ENCODE measurements at regions not wholly inside any gene's neighbourhood (a gene's known extent, or its start where the extent isn't known, plus 50 kb on each side); places are given as distances from the start of the nearest gene placed in this dataset.

DNA sequence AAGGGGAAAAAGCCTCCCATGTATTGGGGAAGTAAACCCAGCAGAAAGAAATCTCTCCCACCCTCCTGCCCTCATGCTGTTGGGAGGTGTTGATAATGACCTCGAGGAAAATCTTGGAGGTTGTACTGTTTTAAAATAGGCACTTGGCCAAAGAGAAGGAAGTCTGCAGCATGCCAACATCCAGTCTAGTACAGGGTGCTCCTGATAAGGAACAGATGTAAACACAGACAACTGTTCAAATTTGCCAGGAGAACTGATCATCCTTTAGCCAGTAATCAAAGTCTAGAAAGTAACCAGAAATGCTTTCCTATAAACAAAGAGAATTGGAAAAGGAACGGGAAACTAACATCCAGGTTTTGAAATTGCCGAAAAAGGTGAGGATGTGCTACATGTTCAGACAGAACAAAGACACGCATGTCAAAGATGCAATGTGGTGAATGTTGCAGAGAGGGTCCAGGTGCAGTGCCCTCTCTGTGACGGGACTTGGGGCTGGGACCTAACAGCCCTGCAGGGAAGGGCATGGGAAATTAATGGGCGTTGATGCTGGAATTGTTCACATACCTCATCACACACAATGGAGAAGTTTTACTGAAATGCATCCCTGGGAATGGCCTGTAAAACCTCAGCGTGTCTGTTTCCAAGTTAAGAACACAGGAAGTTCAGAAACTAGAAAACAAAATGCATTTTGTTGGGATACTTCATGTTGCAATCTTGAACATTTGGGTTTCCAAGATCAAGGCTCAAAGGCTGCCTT, 125.7 kb upstream of the RND3 start:
- DNase-seq = no peak

DNA sequence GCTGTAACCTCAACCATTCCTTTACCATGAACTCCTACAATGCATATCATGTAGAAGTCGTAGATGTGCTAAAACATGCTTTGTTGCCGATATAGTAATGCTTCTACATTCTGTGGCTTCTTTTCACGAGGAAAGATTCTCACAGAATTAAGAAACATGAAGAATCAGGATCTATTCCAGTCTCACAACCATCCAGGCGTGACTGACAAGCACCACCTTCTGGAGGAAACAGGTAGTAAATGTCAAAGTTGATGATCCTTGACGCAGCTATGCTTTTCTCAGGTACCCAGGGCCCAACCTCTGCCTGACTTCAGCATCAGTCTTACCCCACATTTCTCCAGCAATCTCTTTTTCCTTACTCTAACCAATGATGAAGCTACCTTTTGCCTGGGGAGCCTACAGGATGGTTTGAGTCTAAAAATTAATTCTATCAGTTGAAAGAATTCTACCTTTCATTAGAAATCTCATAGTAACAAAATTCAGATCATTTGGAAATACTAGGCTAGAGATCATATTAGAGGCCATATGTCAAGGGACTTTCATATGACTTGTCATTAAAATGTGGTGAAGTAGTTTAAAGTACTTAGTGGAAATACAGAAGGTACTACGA, 123.3 kb upstream of the RND3 start:
- no peak for DNase-seq

DNA sequence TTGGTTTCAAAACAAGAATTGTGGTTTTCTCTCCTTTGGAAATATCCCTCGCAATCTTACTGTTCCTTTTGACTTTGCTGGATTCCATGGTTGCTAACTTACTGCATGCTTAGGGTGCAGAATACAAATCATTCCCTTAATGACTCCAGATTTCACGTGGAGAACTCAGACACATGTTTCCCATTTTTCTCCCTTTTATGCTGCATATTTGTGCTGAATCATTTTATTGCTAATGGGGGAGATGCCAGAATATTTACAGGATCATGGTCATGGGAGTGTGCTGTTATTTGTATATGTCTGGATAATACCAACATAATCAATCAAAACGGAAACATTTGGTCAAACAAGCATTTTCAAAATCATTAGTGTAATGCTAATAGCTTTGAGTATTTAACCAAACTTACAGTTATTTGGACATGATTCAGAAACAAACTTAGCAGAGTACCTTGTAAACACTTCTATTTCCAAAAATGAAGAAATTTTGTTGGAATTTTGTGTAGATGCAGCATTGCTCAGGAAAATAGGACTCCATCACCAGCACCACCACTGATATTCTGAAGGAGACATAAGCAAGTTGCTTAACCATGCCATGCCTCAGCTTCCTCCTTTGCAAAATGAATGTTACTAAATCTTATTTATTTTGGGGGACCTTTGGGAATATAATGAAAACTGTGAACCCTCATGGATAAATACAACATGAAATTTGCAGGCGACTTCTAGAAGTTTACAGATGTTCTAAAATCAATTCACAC, 122.5 kb upstream of the RND3 start:
- no peak for DNase-seq

DNA sequence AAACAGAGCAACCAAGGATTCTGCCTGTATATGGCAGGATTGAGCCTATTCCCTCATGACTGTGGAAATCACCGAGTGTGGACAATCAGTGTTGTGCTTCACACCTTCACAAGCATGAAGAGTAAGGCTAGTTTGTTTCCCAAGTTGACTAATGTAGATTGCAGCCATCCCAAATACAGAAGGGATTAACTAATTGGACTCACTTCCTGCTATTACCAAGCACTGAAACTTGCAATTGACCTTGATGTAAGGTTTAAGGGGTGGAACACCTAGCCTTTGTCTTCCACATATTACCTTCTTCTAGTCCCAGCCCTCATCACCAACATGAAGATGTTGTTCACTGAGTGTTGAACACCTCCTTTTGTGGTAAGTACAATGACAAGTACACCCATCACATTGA, 120.9 kb upstream of the RND3 start:
- DNase-seq = no peak

DNA sequence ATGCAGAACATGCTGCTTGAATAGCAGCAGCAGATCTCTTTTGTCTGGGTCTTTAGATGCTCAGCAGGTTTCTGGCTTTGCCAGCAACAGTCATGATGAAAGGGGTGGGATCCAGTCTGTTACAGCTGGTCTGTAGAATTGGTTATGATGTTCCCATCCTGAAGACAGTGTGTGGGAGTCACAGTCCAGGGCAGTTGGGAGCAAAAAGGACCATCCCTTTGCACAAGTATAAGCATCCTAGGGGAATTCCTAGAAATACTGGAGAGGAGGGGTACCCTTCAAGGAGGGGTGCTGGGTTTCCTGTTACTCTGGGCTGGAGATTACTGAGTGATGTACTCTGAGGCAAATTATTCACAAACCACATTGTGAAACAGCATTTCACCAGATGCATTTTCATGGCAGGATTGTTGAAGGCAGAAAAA, 119.9 kb upstream of the RND3 start:
- DNase-seq = no peak

DNA sequence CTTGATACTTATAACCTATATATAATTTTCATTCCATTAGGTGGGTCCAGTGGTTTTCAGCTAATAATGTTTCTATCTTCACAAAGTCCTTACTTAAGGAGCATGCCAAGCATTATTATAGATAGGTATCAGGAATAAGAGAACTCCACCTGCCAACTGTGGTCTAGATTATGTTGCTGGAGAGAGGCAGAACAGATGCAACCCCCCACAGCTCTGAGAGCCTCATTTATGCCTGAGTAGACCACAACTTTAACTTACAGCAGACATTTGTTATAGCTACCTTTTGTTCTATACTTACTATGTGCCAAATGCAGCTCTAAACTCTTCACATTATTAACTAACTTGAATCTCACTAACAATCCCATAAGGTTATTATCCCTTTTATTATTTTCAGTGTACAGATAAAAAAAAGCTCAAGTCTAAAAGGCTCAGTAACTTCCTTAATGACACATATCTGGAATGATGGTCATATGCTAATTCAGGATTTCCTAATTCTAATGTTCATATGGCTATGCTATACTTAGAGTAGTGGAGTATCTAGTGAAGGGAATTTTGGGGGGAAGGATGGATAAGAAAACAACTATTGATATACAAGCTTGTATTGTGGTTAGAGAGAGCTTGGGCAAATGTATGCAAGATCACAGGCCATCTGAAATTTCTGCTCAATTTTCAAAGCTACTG, 119.1 kb upstream of the RND3 start:
- no peak for DNase-seq

DNA sequence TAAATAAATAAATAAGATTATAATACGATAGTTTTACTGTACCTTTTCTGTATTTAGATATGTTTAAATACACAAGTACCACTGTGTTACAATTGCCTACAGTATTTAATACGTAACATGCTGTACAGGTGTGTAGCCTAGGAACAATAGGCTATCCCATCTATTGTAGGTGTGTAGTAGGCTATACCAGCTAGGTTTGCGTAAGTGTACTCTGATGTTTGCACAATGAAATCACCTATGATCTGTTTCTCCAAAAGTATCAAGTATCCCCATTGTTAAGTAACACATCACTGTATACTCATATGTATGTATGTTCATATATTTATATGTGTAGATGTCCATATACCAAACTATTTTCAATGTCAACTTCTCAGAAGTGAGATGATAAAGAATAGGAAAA, 118.2 kb upstream of the RND3 start:
- no peak for DNase-seq

DNA sequence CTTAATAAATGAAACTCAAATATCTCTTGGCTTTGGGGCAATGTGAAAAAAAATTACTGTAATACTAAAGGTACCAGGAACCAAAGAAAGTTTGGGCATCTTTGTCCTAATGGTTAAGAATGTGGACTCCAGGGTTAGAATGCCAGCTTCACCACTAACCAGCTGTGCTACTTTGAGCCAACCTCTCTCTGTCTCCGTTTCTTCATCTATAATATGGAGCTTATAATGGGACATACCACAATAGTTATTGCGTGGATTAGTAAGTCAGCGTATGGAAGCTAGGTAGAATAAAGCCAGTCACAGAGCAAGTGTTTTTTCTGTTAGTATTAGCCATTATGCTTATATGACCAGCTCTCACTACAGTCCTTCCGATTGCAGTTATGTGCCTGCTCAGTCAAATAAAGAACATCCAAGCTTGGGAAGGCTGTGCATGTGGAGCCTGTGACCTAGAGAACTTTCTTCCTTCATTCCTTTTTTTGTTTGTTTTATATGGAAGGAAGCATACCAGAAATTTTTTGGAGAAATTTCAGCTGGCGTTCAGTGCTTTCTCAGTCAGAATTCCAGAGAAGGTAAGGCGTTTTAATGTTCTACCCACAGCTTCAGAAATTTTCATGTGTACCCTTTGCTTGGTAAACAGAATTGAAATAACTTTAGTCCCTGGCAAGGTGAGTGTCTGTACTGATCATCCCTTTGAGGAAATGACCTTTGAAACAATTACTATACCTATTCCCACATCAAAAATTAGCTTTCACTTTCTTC, 114.0 kb upstream of the RND3 start:
- no peak for DNase-seq

DNA sequence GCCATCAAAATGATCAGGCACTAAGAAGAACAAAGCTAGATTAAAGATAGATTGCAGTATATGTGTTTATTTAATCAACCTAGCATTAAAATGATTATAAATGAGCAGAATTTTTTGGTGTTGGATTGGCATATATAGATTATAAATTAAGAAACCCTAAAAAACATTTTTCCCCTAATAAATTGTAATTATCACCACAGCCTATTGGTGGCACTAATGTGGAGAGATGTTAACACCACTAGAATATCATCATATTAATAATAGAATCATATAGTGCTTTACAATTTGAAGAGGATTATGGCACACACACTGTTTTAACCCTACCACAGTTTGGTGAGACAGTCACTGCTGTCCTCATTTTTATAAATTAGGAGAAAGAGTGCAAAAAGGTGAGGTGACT, 112.4 kb upstream of the RND3 start:
- DNase-seq = no peak

DNA sequence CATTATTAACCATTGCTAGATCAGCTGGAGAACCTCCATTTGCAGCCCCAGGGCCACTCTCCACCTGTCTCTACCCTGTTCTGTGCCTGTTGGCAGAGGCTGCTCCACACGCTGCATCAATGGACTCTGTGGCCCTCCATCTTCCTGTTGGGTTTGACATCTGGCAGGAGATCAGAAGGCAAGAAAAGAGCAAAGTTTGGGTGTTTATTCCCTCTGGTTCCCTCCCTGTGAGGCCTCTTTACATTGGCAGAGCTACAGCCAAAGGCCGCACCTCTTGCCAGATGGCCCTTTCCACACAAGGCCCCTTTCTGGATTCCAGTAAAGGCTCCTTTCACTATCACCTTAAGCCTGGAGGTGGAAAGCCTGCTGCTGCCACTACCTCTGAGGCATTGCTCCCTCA, 110.9 kb upstream of the RND3 start:
- DNase-seq = no peak

DNA sequence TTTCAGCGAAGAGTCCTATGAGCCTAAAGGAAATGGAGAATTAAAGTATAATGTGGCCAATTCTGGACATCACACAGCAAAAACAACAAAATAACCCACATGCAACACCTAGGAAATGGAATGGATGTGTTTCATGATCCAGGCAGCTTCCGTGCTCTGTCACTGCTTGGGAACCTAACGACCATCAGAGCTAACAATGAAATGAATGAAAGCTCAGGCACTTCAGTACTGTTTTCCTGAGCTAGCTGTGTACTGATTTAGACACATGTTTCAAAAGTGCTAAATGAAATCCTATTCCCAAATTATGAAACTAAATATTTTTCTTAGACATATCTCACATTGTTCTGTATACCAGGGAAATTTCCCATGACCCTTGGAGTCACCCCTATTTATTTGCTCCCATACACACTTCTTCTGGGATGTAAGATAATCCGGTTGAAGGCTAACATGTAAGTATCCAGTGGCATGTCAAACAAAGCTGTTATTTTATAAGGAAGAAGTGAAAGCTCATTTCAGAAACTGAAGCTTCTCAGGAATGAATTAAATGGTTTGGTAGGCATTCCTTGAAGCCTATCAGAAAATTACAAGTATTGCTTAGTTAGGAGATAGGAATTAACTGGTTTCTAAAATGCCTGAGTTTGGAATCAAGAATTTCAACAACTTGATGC, 108.5 kb upstream of the RND3 start:
- DNase-seq = no peak

DNA sequence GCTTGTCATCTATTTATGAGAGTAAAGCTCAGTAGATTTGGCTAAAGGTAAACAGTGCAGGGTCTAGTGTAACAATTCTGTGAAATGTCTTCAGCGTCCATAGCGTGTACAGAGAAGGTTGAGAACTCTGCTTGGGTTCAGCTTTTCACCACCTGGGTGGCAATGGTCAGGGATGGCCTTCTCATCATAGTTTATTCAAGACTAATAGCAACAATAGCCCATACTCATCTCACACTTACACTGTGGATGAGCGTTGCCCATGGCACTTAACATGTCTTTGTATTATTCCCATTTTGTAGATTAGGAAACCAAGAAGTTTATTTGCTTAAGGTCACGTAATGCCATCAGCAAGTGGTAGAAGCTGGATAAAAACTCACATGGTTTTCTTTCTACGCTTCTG, 106.8 kb upstream of the RND3 start:
- no peak for DNase-seq

DNA sequence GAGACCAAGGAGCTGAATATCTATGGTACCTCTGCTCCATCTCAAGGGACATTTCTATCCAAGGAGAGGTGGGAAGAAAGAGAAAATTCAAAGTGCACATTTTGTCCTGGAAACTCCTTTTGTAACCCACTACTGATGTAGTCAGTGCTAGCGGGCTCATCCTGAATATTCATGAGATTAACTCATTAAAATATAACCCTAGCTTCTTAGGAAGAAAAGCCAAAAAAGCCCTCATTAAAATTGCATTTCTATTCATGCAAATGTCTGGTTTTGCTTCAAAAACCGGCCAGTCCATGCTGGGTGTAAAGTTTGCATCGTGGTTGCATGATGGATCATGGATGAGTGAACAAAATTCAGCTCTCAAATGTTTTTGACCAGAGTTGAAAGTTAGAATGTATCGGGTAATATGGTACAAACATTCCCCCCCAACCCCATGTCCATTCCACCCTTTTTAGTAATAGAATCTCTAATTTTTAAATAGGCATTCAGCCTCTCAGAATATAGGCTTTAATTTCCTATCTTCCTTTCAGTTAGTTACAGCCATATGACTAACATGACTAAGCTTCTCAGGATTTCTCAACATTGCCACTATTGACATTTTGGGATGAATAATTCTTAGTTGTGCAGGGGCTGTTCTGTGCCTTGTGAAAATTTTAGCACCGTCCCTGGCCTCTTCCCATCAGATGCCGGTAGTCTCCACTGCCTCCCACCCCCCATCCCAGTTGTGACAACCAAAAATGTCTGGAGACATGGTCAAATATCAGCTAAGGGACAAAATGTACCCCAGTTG, 104.2 kb upstream of the RND3 start:
- DNase-seq = no peak

DNA sequence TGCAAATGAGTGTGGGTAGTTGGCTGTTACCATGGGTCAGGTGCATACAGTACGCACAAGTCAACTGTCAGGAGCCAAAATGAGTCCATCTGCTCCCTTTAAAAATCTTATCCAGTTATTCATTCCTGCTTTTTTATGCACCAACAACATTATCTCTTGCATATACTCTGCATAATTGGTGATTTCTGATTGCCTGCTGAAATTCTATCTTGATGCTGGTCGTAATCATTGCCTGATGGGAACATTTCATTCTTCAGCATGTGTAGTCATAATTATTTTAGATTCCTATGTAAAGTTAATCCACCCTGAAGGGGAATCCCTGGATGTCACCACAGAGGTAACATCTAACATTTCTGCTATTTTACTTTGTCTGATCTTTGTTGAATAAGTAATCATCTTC, 102.2 kb upstream of the RND3 start:
- no peak for DNase-seq

DNA sequence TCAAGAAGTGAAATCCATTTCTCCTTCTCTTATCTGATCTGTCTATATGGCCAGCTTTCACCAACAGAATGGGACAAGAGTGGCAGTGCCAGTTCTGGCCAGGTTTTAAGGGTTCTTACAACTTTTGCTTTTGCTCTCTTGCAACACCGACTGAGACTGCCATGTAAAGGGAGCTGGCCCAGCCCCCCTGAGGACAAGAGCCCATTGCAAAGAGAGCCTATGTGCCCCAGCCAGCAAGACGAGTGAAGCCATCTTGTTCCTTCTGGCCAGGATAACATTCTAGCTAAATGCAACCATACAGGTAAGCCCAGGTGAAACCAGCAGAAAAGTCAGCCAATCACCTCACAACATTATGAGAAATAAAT, 101.0 kb upstream of the RND3 start:
- no peak for DNase-seq

DNA sequence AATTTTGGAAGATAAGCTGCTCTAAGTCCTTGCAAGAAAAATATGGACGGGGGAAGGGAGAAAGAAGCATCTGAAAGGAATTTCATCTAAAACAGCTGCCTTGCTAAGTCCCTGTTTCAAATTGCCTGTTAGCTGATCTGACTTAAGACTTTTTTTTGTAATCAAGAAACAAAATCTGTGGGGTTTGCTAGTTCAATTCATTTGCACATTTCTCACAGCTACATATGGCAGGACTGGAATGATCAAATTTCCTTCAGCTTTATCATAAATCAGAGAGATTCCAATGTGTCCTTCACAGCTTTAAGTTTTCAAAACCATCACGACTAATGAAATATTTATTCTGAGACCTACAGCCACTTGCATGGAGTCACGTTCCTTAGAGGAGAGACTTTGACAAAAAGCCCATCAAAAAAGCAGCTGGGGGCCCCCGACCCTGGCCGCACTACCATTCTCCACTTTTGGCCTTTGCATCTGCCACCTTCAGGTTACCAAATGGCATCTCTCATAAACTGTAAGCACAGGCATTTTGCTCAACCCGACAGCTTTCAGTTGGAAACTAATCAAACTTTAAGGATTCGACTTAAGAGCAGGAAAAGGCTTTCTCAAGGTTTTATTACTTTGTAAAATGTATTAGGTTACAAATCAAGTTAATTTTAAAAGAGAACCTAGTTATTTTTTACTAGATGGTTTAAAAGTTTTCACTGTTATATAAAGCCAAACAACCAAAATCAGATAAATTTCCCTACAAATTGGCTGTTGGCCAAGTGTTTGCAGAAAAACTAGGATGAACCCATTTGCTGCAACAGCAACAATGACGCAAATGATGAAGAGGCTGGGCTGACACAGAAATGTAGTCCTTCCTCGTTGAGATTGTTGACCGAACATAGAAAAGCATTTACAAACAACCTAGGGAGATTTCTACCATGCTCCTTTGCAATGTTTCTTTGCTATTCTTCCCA, 100.4 kb upstream of the RND3 start:
- DNase-seq = no peak

DNA sequence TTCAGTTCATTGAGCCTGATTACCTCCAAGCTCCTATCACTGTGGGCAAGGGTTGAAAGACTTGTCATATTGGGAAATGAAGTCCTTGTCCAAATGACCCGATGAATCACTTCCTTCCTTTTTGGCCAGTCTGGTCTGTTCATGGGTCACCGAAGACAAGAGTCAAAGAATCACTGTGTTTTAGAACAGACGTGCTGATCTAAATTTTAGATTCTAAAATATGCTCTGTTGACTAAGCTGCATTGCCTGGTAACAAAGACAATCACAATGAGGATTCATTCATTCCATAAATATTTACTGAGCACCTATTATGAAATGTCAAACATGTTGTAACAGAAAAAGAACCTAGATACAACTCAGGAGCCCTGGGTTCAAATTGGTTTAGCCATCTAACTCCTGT, 99.4 kb upstream of the RND3 start:
- no peak for DNase-seq

DNA sequence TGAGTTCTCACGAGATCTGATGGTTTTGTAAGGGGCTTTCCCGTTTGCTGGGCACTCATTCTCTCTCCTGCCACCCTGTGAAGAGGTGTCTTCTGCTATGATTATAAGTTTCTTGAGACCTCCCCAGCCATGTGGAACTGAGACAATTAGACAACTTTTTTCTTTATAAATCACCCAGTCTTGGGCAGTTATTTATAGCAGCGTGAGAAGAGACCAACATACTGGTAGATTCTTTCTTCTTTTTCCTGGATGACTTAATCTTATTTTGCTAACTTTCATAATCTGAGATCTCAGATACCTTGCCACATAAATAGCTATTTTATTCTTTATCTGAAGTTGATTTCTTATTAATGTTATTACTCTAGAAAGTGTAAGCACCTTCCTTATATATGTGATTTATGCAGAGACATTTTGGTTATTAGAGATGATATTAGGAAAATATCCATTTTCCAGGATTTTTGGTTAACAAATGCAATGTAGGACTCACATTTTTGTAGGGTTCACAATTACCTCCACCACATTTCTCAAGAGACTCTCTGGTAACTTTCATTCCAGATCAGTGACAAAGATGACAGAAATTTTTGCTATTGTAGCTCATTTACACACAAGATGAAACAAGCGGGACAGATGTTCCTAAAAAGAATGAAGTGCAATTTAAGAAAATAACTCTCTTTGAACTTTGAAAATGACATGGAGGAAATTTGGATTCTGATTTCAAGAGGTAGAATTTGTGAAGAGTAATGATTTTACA, 97.9 kb upstream of the RND3 start:
- DNase-seq = no peak

DNA sequence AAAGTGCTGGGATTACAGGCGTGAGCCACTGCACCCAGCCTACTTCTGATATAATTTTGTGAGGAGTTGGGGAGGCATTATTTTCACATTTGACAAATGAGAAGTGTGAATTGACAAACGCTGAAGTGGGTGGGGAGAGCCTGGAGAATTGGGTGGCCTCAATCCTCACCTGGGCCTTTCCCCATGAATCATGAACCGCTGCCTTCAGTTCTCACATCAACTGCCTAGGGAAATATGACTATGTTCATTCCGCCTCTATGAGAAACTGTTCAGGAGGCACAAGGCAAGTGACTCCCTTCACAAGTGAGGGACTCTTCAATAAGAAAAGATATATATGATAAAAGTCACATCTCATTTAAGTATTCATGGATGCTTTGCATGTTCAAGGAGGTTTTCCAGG, 96.6 kb upstream of the RND3 start:
- DNase-seq = no peak
